ENCODE measurements at regions not wholly inside any gene's neighbourhood (a gene's known extent, or its start where the extent isn't known, plus 50 kb on each side); places are given as distances from the start of the nearest gene placed in this dataset.

GRCh38 chr17:51516924-51517323, 256.6 kb downstream of the UTP18 start:
- H3K27ac ChIP-seq, result no peak overlapping the region
- H3K9me3 ChIP-seq, result no peaks in the 10 kb centered on the region
- H3K27me3 ChIP-seq, result no peaks in the 10 kb centered on the region
- H3K4me1 ChIP-seq, result no peaks in the 10 kb centered on the region
- no peak for DNase-seq (ENCODE audit: low spot score in 2 of 2)
- H3K4me3 ChIP-seq, result no peak overlapping the region
- TF ChIP-seq CTCF (IDR thresholded peaks at IDR 0.05), result no peak
- TF ChIP-seq POLR2A (IDR thresholded peaks at IDR 0.05), result no peak
- no peak for TF ChIP-seq EP300 (IDR thresholded peaks at IDR 0.05)
- TF ChIP-seq POLR2AphosphoS5 (IDR thresholded peaks at IDR 0.05), result no peak
- H3K36me3 ChIP-seq, result no peaks in the 10 kb centered on the region
- WGBS, result 74% methylated on average over 3 of the region's 3 CpGs

GRCh38 chr17:51524524-51524923, 264.2 kb downstream of the UTP18 start:
- TF ChIP-seq CTCF (IDR thresholded peaks at IDR 0.05) (no peak), POLR2A (IDR thresholded peaks at IDR 0.05) (no peak), POLR2AphosphoS5 (IDR thresholded peaks at IDR 0.05) (no peak), EP300 (IDR thresholded peaks at IDR 0.05) (no peak)
- H3K4me1 ChIP-seq, result no peaks in the 10 kb centered on the region
- H3K4me3 ChIP-seq, result no peak overlapping the region
- 86% methylated on average over 1 of the region's 1 CpG for whole genome bisulfite sequencing
- H3K36me3 ChIP-seq, result no peaks in the 10 kb centered on the region
- H3K27me3 ChIP-seq, result no peaks in the 10 kb centered on the region
- H3K27ac ChIP-seq, result no peak overlapping the region
- H3K9me3 ChIP-seq, result no peaks in the 10 kb centered on the region
- no peak for DNase-seq (ENCODE audit: low spot score in 2 of 2)

GRCh38 chr17:51526507-51526906, 266.2 kb downstream of the UTP18 start:
- H3K4me1 ChIP-seq, result no peaks in the 10 kb centered on the region
- no peak overlapping the region for H3K4me3 ChIP-seq
- DNase-seq (ENCODE audit: low spot score in 2 of 2), result no peak
- TF ChIP-seq POLR2A (IDR thresholded peaks at IDR 0.05) (no peak), CTCF (IDR thresholded peaks at IDR 0.05) (no peak), POLR2AphosphoS5 (IDR thresholded peaks at IDR 0.05) (no peak), EP300 (IDR thresholded peaks at IDR 0.05) (no peak)
- H3K27ac ChIP-seq, result no peak overlapping the region
- no peaks in the 10 kb centered on the region for H3K27me3 ChIP-seq
- no peaks in the 10 kb centered on the region for H3K36me3 ChIP-seq
- H3K9me3 ChIP-seq, result no peaks in the 10 kb centered on the region

- DNase-seq (ENCODE audit: low spot score in 2 of 2), result no peak
- Histone ChIP-seq H3K36me3 (no peaks in the 10 kb centered on the region), H3K27ac (no peak overlapping the region), H3K4me3 (no peak overlapping the region), H3K4me1 (no peaks in the 10 kb centered on the region), H3K9me3 (no peaks in the 10 kb centered on the region), H3K27me3 (no peaks in the 10 kb centered on the region)
- WGBS, result 79% methylated on average over 9 of the region's 9 CpGs
- no peak for TF ChIP-seq POLR2A (IDR thresholded peaks at IDR 0.05)
- no peak for TF ChIP-seq CTCF (IDR thresholded peaks at IDR 0.05)
- TF ChIP-seq POLR2AphosphoS5 (IDR thresholded peaks at IDR 0.05), result no peak
- TF ChIP-seq EP300 (IDR thresholded peaks at IDR 0.05), result no peak
Observed at GRCh38 chr17:51527225-51527982, 267.1 kb downstream of the UTP18 start.

GRCh38 chr17:51528111-51528510, 267.8 kb downstream of the UTP18 start:
- Histone ChIP-seq H3K4me3 (no peak overlapping the region), H3K4me1 (no peaks in the 10 kb centered on the region), H3K36me3 (no peaks in the 10 kb centered on the region), H3K27me3 (no peaks in the 10 kb centered on the region), H3K9me3 (no peaks in the 10 kb centered on the region), H3K27ac (no peak overlapping the region)
- WGBS, result 71% methylated on average over 6 of the region's 6 CpGs
- no peak for DNase-seq (ENCODE audit: low spot score in 2 of 2)
- TF ChIP-seq CTCF (IDR thresholded peaks at IDR 0.05), result no peak
- no peak for TF ChIP-seq EP300 (IDR thresholded peaks at IDR 0.05)
- TF ChIP-seq POLR2AphosphoS5 (IDR thresholded peaks at IDR 0.05), result no peak
- TF ChIP-seq POLR2A (IDR thresholded peaks at IDR 0.05), result no peak
